ENCODE measurements at regions not wholly inside any gene's neighbourhood (a gene's known extent, or its start where the extent isn't known, plus 50 kb on each side); places are given as distances from the start of the nearest gene placed in this dataset.

DNA sequence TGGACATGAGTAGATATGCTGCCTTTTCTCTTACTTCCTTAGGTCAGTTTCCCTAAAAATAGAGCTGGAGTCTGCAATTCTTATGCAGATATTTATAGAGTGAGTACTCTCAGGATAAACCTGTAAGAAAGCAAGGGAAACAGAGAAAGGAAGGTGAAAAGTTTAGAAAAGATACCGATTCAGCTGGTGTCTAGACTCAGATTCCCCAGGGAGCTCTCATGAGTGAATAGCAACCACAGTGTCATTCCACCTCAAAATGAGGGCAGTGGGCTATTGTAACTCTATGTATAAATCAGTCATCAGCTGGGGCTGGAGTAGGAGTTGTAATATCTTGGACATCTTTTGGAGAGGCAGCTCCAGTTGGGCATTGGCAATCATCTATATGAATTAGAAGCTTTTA is 1485.1 kb upstream of the TMEFF2 start:
- H4K20me1 ChIP-seq (ENCODE audit: low read length), result no peaks in the 10 kb centered on the region
- no peaks in the 10 kb centered on the region for H3K4me1 ChIP-seq (ENCODE audit: insufficient read depth, low read length)
- no peak for DNase-seq
- H3K9me2 ChIP-seq (replicated peaks; ENCODE audit: low read length), result no peaks in the 10 kb centered on the region
- ChIA-PET POLR2A (ENCODE audit: unreplicated experiment) (no interaction called here), CTCF (no interaction called here)
- no peak for ATAC-seq
- no peak overlapping the region for H3K27ac ChIP-seq (ENCODE audit: low read length)
- no peak overlapping the region for H3K9ac ChIP-seq (ENCODE audit: low read length)
- no peaks in the 10 kb centered on the region for H3K27me3 ChIP-seq (ENCODE audit: low read length)
- no peaks in the 10 kb centered on the region for H3K9me3 ChIP-seq (ENCODE audit: low read length)
- H3K4me3 ChIP-seq (ENCODE audit: low read length), result no peak overlapping the region
- no peak overlapping the region for H3K4me2 ChIP-seq (ENCODE audit: low read length)
- no peak for TF ChIP-seq EZH2phosphoT487 (IDR thresholded peaks at IDR 0.05; ENCODE audit: borderline replicate concordance, low read length)
- no peak for TF ChIP-seq CTCF (conservative IDR thresholded peaks at IDR 0.05; ENCODE audit: low read depth, low read length)
- TF ChIP-seq EZH2 (IDR thresholded peaks at IDR 0.05; ENCODE audit: low read length, unreplicated experiment), result no peak
- no peaks in the 10 kb centered on the region for H3K36me3 ChIP-seq (ENCODE audit: low read depth, low read length)
- no TSS peak for BruUV-seq (replicated peaks)
- intact Hi-C loops (cut with micrococcal nuclease), result no loop called here
- no peak overlapping the region for H2AFZ ChIP-seq (ENCODE audit: low read length)
- no peaks in the 10 kb centered on the region for H3K79me2 ChIP-seq (ENCODE audit: low read length)
- no peaks in the 10 kb centered on the region for H3F3A ChIP-seq (ENCODE audit: low read length, unreplicated experiment)

DNA sequence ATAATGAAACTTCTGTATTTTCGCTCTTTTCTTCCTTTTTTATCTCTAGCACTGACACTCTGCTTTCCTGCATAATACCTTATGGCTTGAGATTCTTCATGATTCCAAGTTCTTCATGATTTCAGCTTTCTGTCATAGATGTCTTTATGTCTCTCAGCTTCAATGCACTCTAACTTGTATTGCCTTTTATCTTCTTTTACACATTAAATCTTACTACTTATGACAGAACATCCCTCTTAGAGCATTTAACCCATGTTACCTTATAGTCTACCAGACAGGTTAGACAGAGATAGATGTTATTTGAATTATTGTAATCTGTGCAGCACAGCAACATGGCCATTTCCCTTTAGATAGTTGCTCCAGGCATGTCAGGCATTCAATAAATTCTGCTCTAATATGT is 1475.7 kb upstream of the TMEFF2 start:
- CTCF ChIA-PET, result no interaction called here

More for the DNA sequence above, 1475.7 kb upstream of the TMEFF2 start:
- ATAC-seq (no peak), DNase-seq (no peak)
- no peak overlapping the region for H2AFZ ChIP-seq (ENCODE audit: low read length)
- BruUV-seq (replicated peaks), result no TSS peak
- H3K4me2 ChIP-seq (ENCODE audit: low read length), result no peak overlapping the region
- no peak overlapping the region for H3K4me3 ChIP-seq (ENCODE audit: low read length)
- no peaks in the 10 kb centered on the region for H3K4me1 ChIP-seq (ENCODE audit: insufficient read depth, low read length)
- no peaks in the 10 kb centered on the region for H3F3A ChIP-seq (ENCODE audit: low read length, unreplicated experiment)
- H3K79me2 ChIP-seq (ENCODE audit: low read length), result no peaks in the 10 kb centered on the region
- no peaks in the 10 kb centered on the region for H4K20me1 ChIP-seq (ENCODE audit: low read length)
- no peaks in the 10 kb centered on the region for H3K27me3 ChIP-seq (ENCODE audit: low read length)
- no peaks in the 10 kb centered on the region for H3K36me3 ChIP-seq (ENCODE audit: low read depth, low read length)
- H3K9me2 ChIP-seq (replicated peaks; ENCODE audit: low read length), result no peaks in the 10 kb centered on the region
- POLR2A ChIA-PET (ENCODE audit: unreplicated experiment), result no interaction called here
- H3K27ac ChIP-seq (ENCODE audit: low read length), result no peak overlapping the region
- H3K9me3 ChIP-seq (ENCODE audit: low read length), result no peaks in the 10 kb centered on the region
- no peak overlapping the region for H3K9ac ChIP-seq (ENCODE audit: low read length)
- intact Hi-C loops (cut with micrococcal nuclease), result no loop called here
- no peak for TF ChIP-seq EZH2phosphoT487 (IDR thresholded peaks at IDR 0.05; ENCODE audit: borderline replicate concordance, low read length)
- TF ChIP-seq EZH2 (IDR thresholded peaks at IDR 0.05; ENCODE audit: low read length, unreplicated experiment), result no peak
- TF ChIP-seq CTCF (conservative IDR thresholded peaks at IDR 0.05; ENCODE audit: low read depth, low read length), result no peak
